ES-I3 (cell line): ENCODE measurements at regions not wholly inside any gene's neighbourhood (a gene's known extent, or its start where the extent isn't known, plus 50 kb on each side); places are given as distances from the start of the nearest gene placed in this dataset.

Source experiments
- H3K36me3 ChIP-seq: 2 replicates; pipeline ENCODE4 v1.6.1; 2013; ENCODE audit warnings: mild to moderate bottlenecking, low read length, control low read depth, moderate library complexity; ENCODE audit not compliant: insufficient read depth
- H3K4me1 ChIP-seq: 2 replicates; pipeline ENCODE4 v1.6.1; 2013; ENCODE audit warnings: mild to moderate bottlenecking, control low read depth, low read length; ENCODE audit not compliant: insufficient read depth
- H3K9ac ChIP-seq: 2 replicates; pipeline ENCODE4 v1.6.1; 2013; ENCODE audit warnings: low read depth, mild to moderate bottlenecking, low read length, moderate library complexity
- H3K9me3 ChIP-seq: 2 replicates; pipeline ENCODE4 v1.6.1; 2013; ENCODE audit warnings: mild to moderate bottlenecking, low read length, moderate library complexity; ENCODE audit not compliant: control insufficient read depth, insufficient read depth

GRCh38 chr10:131731780-131732630 is 168.8 kb upstream of the PPP2R2D start:
- H3K9me3 ChIP-seq, result no peaks in the 10 kb centered on the region; the same call in 1 of the 2 replicates
- H3K9ac ChIP-seq, result no peak overlapping the region
- H3K4me1 ChIP-seq, result peaks cover 10% of the 10 kb centered on the region
- no peaks in the 10 kb centered on the region for H3K36me3 ChIP-seq

GRCh38 chr10:131732631-131733127 is 168.1 kb upstream of the PPP2R2D start:
- H3K9me3 ChIP-seq, result no peaks in the 10 kb centered on the region; the same call in 1 of the 2 replicates
- no peaks in the 10 kb centered on the region for H3K36me3 ChIP-seq
- H3K4me1 ChIP-seq, result peaks cover 10% of the 10 kb centered on the region
- H3K9ac ChIP-seq, result no peak overlapping the region

GRCh38 chr10:131733596-131733995 is 167.2 kb upstream of the PPP2R2D start:
- Histone ChIP-seq H3K9ac (no peak overlapping the region), H3K9me3 (no peaks in the 10 kb centered on the region; the same call in 1 of the 2 replicates), H3K36me3 (no peaks in the 10 kb centered on the region), H3K4me1 (peaks cover 10% of the 10 kb centered on the region)

DNA sequence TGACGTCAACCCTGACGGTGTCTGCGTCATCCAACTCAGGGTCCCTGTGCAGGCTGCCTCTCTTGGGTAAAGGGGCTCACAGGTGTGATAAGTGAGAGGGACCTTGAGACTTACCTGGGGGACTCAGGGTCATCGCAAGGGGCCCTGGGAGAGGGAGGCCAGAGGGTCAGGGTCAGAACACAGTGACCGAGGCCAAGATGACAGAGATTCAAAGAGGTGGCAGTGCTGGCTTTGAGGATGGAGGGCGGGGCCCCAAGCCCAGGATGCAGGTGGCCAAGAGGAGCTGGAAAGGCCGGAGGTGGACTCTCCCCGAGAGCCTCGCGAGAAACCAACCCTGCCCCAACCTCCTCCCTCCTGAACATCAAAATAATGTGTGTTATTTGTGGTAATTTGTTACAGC is 165.2 kb upstream of the PPP2R2D start:
- H3K4me1 ChIP-seq, result no peaks in the 10 kb centered on the region
- no peaks in the 10 kb centered on the region; the same call in 1 of the 2 replicates for H3K9me3 ChIP-seq
- H3K9ac ChIP-seq, result no peak overlapping the region
- H3K36me3 ChIP-seq, result no peaks in the 10 kb centered on the region

GRCh38 chr10:131736321-131736980 is 164.4 kb upstream of the PPP2R2D start:
- Histone ChIP-seq H3K9me3 (no peaks in the 10 kb centered on the region; the same call in 1 of the 2 replicates), H3K4me1 (no peaks in the 10 kb centered on the region), H3K36me3 (no peaks in the 10 kb centered on the region), H3K9ac (no peak overlapping the region)

DNA sequence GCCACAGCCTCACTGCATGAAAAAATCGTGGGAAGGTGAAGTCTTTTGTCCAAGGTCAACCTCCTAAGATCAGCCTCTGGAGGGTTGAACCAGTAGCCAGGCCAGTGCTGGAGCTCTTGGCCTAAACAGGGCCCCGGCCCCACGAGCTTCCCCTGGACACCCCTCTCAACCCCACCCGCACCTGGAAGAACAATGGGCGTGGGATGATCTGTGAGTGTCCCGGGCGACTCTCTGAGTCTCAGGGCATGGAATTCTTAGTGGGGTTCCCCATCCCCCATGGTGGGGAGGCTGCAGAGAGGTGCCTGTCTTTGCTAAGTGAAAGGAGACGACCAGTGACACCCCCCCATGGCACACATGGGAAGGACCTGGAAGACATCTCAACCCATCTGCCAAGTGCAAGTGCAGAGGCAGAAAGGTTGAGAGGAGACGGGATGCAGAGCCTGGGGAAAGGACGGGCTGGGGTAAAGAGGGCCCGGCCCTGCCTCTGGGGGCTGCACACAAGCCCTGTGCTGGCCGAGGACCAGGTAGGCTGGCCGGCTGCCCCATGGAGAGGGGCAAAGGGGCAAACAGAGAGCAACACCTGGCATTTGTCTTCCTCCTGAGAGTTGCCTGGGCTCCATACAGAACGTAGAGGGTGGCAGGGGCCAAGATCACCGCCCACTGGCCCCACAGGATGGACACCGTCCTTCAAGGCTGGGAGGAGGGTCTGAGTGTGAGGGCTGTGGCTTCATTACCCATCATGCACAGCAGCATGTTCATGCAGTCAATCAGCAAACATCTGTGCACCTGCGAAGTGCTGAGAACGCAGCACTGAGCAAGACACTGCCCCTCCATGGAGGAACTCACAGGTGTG is 163.0 kb upstream of the PPP2R2D start:
- Histone ChIP-seq H3K4me1 (no peaks in the 10 kb centered on the region; the same call in 1 of the 2 replicates), H3K9ac (no peak overlapping the region), H3K9me3 (no peaks in the 10 kb centered on the region; the same call in 1 of the 2 replicates), H3K36me3 (no peaks in the 10 kb centered on the region)

GRCh38 chr10:131738396-131738735 is 162.4 kb upstream of the PPP2R2D start:
- H3K9ac ChIP-seq, result no peak overlapping the region
- no peaks in the 10 kb centered on the region for H3K36me3 ChIP-seq
- H3K9me3 ChIP-seq, result no peaks in the 10 kb centered on the region
- H3K4me1 ChIP-seq, result peaks cover 4% of the 10 kb centered on the region

DNA sequence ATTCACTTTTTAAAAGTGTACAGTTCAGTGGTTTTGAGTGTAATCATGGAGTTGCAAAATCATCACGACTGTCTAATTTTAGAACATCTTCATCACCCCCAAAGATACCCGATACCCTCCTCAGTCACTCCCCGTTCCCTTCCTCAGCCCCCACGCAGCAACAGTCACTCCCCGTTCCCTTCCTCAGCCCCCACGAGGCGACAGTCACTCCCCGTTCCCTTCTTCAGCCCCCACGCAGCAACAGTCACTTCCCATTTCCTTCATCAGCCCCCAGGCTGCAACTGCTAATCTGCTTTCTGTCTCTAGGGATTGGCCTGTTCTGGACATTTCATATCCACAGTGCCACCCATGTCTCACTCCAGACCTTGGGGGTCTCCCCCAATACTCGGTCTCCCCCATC is 161.6 kb upstream of the PPP2R2D start:
- H3K9ac ChIP-seq, result no peak overlapping the region
- H3K36me3 ChIP-seq, result no peaks in the 10 kb centered on the region
- H3K9me3 ChIP-seq, result no peaks in the 10 kb centered on the region
- peaks cover 11% of the 10 kb centered on the region for H3K4me1 ChIP-seq

DNA sequence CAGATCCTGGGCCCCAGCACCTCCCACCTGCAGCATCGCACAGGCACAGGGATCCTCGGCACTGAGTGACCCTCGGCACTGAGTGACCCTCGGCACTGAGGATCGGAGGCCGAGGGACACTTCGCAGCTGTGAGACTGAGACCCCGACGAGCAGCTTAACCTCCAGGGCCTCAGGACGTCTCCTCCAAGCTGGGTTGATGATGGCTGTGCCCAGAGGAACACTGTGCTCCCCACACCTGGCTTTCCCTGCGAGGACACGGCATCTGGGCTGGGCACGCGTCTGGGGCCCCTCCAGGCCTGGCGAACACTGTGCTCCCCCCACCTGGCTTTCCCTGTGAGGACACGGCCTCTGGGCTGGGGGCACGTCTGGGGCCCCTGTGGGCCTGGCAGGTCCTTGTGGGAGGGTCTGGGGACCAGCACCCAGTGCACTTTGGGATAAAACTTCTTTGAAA is 158.3 kb upstream of the PPP2R2D start:
- no peaks in the 10 kb centered on the region for H3K9me3 ChIP-seq
- peaks cover 11% of the 10 kb centered on the region for H3K4me1 ChIP-seq
- H3K36me3 ChIP-seq, result no peaks in the 10 kb centered on the region
- H3K9ac ChIP-seq, result no peak overlapping the region

- Histone ChIP-seq H3K36me3 (no peaks in the 10 kb centered on the region), H3K4me1 (peaks cover 15% of the 10 kb centered on the region), H3K9me3 (no peaks in the 10 kb centered on the region), H3K9ac (peak overlapping the region; percentile 5; the same call in 1 of the 2 replicates)
Measured at GRCh38 chr10:131743190-131744151, 157.3 kb upstream of the PPP2R2D start.

DNA sequence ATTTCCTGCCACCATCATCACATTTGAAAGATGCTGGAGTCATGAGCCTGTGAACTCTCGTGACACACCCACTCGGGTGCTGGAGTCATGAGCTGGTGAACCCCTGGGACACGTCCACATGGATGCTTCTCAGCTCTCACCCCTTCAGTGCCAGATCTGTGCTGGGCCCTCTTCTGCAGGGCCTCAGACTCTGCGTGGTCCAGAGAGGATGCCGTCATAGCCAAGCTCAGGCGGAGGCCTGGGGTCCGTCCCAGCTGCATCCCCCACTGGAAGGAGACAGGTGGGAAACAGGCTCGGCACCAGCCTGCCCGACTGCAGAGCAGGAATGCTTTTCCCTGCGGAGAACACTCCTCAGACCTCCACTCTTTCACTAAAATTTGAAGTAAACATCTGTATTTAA is 156.5 kb upstream of the PPP2R2D start:
- no peaks in the 10 kb centered on the region for H3K9me3 ChIP-seq
- no peaks in the 10 kb centered on the region for H3K36me3 ChIP-seq
- H3K9ac ChIP-seq, result no peak overlapping the region
- H3K4me1 ChIP-seq, result peaks cover 23% of the 10 kb centered on the region

- Histone ChIP-seq H3K36me3 (no peaks in the 10 kb centered on the region), H3K9me3 (no peaks in the 10 kb centered on the region), H3K4me1 (peaks cover 24% of the 10 kb centered on the region), H3K9ac (no peak overlapping the region)
Measured at GRCh38 chr10:131745591-131745990, 155.2 kb upstream of the PPP2R2D start.

DNA sequence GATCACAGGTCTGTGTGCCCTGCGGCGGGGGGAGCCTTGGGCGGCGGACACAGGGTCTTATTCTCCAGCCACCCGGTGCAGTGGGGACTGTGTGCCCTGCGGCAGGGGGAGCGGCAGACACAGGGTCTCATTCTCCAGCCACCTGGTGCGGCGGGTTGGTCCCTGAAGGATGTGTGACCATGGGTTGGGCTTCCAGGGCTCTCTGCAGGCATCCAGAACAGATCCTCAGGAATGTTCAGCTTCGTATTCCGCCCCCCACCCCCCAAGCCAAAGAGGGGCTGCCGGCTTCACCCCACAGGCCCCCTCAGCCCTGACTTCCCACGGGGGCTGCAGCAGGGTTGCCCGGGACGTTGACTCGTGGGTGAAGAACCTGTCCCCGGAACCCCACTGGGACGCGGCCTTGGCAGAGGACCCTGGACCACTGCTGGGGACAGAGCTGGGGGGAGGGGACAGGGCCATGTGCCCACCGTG is 154.5 kb upstream of the PPP2R2D start:
- H3K4me1 ChIP-seq, result peaks cover 30% of the 10 kb centered on the region
- no peaks in the 10 kb centered on the region for H3K9me3 ChIP-seq
- H3K36me3 ChIP-seq, result no peaks in the 10 kb centered on the region

More for the DNA sequence above, 154.5 kb upstream of the PPP2R2D start:
- no peak overlapping the region for H3K9ac ChIP-seq
